ENCODE measurements at regions not wholly inside any gene's neighbourhood (a gene's known extent, or its start where the extent isn't known, plus 50 kb on each side); places are given as distances from the start of the nearest gene placed in this dataset.

GRCh38 chr6:22141241-22141745, 155.5 kb downstream of the PRL start:
- no peak overlapping the region for H3K27ac ChIP-seq (ENCODE audit: control insufficient read depth, insufficient read depth, low read length)
- no peaks in the 10 kb centered on the region for H3K9me3 ChIP-seq (ENCODE audit: control insufficient read depth, low read depth, low read length)
- dilution Hi-C loops (cut with MboI; ENCODE audit: extremely low pct_ligation_motif_present, low sequenced_read_pairs) = no loop called here
- H3K9ac ChIP-seq (ENCODE audit: control insufficient read depth, extremely low read depth, insufficient read depth, low read length) = no peak overlapping the region
- no peaks in the 10 kb centered on the region for H3K36me3 ChIP-seq (ENCODE audit: control insufficient read depth in 2 of 2, extremely low read depth in 1 of 2, insufficient read depth in 2 of 2, low read length in 2 of 2)
- no peaks in the 10 kb centered on the region for H4K20me1 ChIP-seq (ENCODE audit: control insufficient read depth, extremely low read depth, insufficient read depth, low read length)
- TF ChIP-seq CTCF (optimal IDR thresholded peaks at IDR 0.05 in 1 of 3, IDR thresholded peaks at IDR 0.05 in 1 of 3, conservative IDR thresholded peaks at IDR 0.05 in 1 of 3; ENCODE audit: extremely low read depth in 1 of 3, insufficient read depth in 2 of 3, low read length in 3 of 3) = no peak
- no peak for TF ChIP-seq EZH2 (IDR thresholded peaks at IDR 0.05; ENCODE audit: low read length)
- no peak overlapping the region for H3K4me2 ChIP-seq (ENCODE audit: control insufficient read depth, extremely low read depth, insufficient read depth, low read depth, low read length)
- no peak overlapping the region for H2AFZ ChIP-seq (ENCODE audit: control insufficient read depth, low read length)
- FAIRE-seq (no peak), DNase-seq (ENCODE audit: low read depth, low spot score) (no peak)
- no peaks in the 10 kb centered on the region for H3K4me1 ChIP-seq (ENCODE audit: control insufficient read depth, extremely low read depth, insufficient read depth, low read length)
- peaks cover 6% of the 10 kb centered on the region for H3K27me3 ChIP-seq (ENCODE audit: control insufficient read depth, extremely low read depth, insufficient read depth, low read length)
- no peaks in the 10 kb centered on the region for H3K9me1 ChIP-seq (ENCODE audit: control insufficient read depth, extremely low read depth, insufficient read depth, low read length)
- H3K4me3 ChIP-seq (ENCODE audit: control insufficient read depth in 2 of 3, extremely low read depth in 1 of 3, insufficient read depth in 2 of 3, low read depth in 1 of 3, low read length in 3 of 3) = no peak overlapping the region
- H3K79me2 ChIP-seq (ENCODE audit: control insufficient read depth, insufficient read depth, low read length) = no peaks in the 10 kb centered on the region

- Histone ChIP-seq H3K4me3 (ENCODE audit: control insufficient read depth in 2 of 3, extremely low read depth in 1 of 3, insufficient read depth in 2 of 3, low read depth in 1 of 3, low read length in 3 of 3) (no peak overlapping the region), H3K36me3 (ENCODE audit: control insufficient read depth in 2 of 2, extremely low read depth in 1 of 2, insufficient read depth in 2 of 2, low read length in 2 of 2) (no peaks in the 10 kb centered on the region), H3K27ac (ENCODE audit: control insufficient read depth, insufficient read depth, low read length) (no peak overlapping the region), H4K20me1 (ENCODE audit: control insufficient read depth, extremely low read depth, insufficient read depth, low read length) (no peaks in the 10 kb centered on the region), H3K27me3 (ENCODE audit: control insufficient read depth, extremely low read depth, insufficient read depth, low read length) (peaks cover 6% of the 10 kb centered on the region), H3K79me2 (ENCODE audit: control insufficient read depth, insufficient read depth, low read length) (no peaks in the 10 kb centered on the region), H2AFZ (ENCODE audit: control insufficient read depth, low read length) (no peak overlapping the region), H3K9me1 (ENCODE audit: control insufficient read depth, extremely low read depth, insufficient read depth, low read length) (no peaks in the 10 kb centered on the region), H3K4me1 (ENCODE audit: control insufficient read depth, extremely low read depth, insufficient read depth, low read length) (no peaks in the 10 kb centered on the region), H3K4me2 (ENCODE audit: control insufficient read depth, extremely low read depth, insufficient read depth, low read depth, low read length) (no peak overlapping the region), H3K9me3 (ENCODE audit: control insufficient read depth, low read depth, low read length) (no peaks in the 10 kb centered on the region), H3K9ac (ENCODE audit: control insufficient read depth, extremely low read depth, insufficient read depth, low read length) (no peak overlapping the region)
- FAIRE-seq (no peak), DNase-seq (ENCODE audit: low read depth, low spot score) (no peak)
- TF ChIP-seq EZH2 (IDR thresholded peaks at IDR 0.05; ENCODE audit: low read length) = no peak
- TF ChIP-seq CTCF (optimal IDR thresholded peaks at IDR 0.05 in 1 of 3, IDR thresholded peaks at IDR 0.05 in 1 of 3, conservative IDR thresholded peaks at IDR 0.05 in 1 of 3; ENCODE audit: extremely low read depth in 1 of 3, insufficient read depth in 2 of 3, low read length in 3 of 3) = no peak
- dilution Hi-C loops (cut with MboI; ENCODE audit: extremely low pct_ligation_motif_present, low sequenced_read_pairs) = no loop called here
These were observed 154.0 kb downstream of the PRL start for GRCh38 chr6:22142856-22143255.

Measured in keratinocyte (primary cell).